H9 (cell line): ENCODE measurements at regions not wholly inside any gene's neighbourhood (a gene's known extent, or its start where the extent isn't known, plus 50 kb on each side); places are given as distances from the start of the nearest gene placed in this dataset.

Experiments
- DNase-seq: peaks from one replicate; pipeline ENCODE4 v3.0.0-alpha.2; 2017
- H2AFZ ChIP-seq: one replicate; pipeline ENCODE4 v1.6.1; 2013; ENCODE audit warnings: mild to moderate bottlenecking, low read length, control low read depth, moderate library complexity
- H2AK5ac ChIP-seq: 2 replicates; pipeline ENCODE4 v1.6.1; 2013; ENCODE audit warnings: low read length, control low read depth, mixed read lengths; ENCODE audit not compliant: insufficient read length
- H2BK120ac ChIP-seq: one replicate; pipeline ENCODE4 v1.6.1; 2013; ENCODE audit warnings: low read depth, mild to moderate bottlenecking, low read length, control low read depth, inconsistent platforms; ENCODE audit not compliant: poor library complexity, severe bottlenecking
- H2BK12ac ChIP-seq: 2 replicates; pipeline ENCODE4 v1.6.1; 2013; ENCODE audit warnings: low read length, control low read depth, mixed read lengths, low read depth; ENCODE audit not compliant: insufficient read length
- H2BK15ac ChIP-seq: 2 replicates; pipeline ENCODE4 v1.6.1; 2013; ENCODE audit warnings: low read depth, low read length, control low read depth
- H2BK20ac ChIP-seq: one replicate; pipeline ENCODE4 v1.6.1; 2013; ENCODE audit warnings: low read depth, mild to moderate bottlenecking, low read length, control low read depth, inconsistent platforms; ENCODE audit not compliant: poor library complexity, severe bottlenecking
- H2BK5ac ChIP-seq: 2 replicates; pipeline ENCODE4 v1.6.1; 2013; ENCODE audit warnings: low read length, control low read depth, mixed read lengths; ENCODE audit not compliant: insufficient read length
- H3K14ac ChIP-seq: 2 replicates; pipeline ENCODE4 v1.6.1; 2013; ENCODE audit warnings: low read length, control low read depth; ENCODE audit not compliant: insufficient read depth
- H3K18ac ChIP-seq: 2 replicates; pipeline ENCODE4 v1.6.1; 2013; ENCODE audit warnings: low read depth, mild to moderate bottlenecking, mixed read lengths, low read length, control low read depth; ENCODE audit not compliant: insufficient read length
- H3K23ac ChIP-seq: 2 replicates; pipeline ENCODE4 v1.6.1; 2013; ENCODE audit warnings: low read length, control low read depth, mixed read lengths, low read depth; ENCODE audit not compliant: insufficient read length
- H3K23me2 ChIP-seq: 2 replicates; pipeline ENCODE4 v1.6.1; 2013; ENCODE audit warnings: low read depth, mild to moderate bottlenecking, mixed read lengths, low read length, control low read depth; ENCODE audit not compliant: insufficient read length, poor library complexity, severe bottlenecking
- H3K27ac ChIP-seq: 2 replicates; pipeline ENCODE4 v1.5.1; 2013; ENCODE audit warnings: low read length, control low read depth, mixed read lengths, low read depth; ENCODE audit not compliant: insufficient read length
- H3K27me3 ChIP-seq: 2 replicates; pipeline ENCODE4 v1.6.1; 2013; ENCODE audit warnings: low read length, control low read depth, inconsistent platforms; ENCODE audit not compliant: insufficient read depth
- H3K4ac ChIP-seq: 2 replicates; pipeline ENCODE4 v1.6.1; 2013; ENCODE audit warnings: low read depth, mild to moderate bottlenecking, control low read depth, inconsistent platforms, low read length, moderate library complexity
- H3K4me1 ChIP-seq: 2 replicates; pipeline ENCODE4 v1.6.1; 2013; ENCODE audit warnings: low read length, control low read depth, inconsistent platforms; ENCODE audit not compliant: insufficient read depth
- H3K4me2 ChIP-seq: 2 replicates; pipeline ENCODE4 v1.6.1; 2013; ENCODE audit warnings: low read length, control low read depth, mixed read lengths; ENCODE audit not compliant: insufficient read length, insufficient read depth
- H3K56ac ChIP-seq: 2 replicates; pipeline ENCODE4 v1.6.1; 2013; ENCODE audit warnings: low read depth, mild to moderate bottlenecking, mixed read lengths, low read length, control low read depth; ENCODE audit not compliant: insufficient read length
- H3K79me1 ChIP-seq: 2 replicates; pipeline ENCODE4 v1.6.1; 2013; ENCODE audit warnings: low read depth, mild to moderate bottlenecking, moderate library complexity, low read length, control low read depth, inconsistent platforms; ENCODE audit not compliant: insufficient read depth, poor library complexity, severe bottlenecking
- H3K79me2 ChIP-seq: 2 replicates; pipeline ENCODE4 v1.6.1; 2013; ENCODE audit warnings: low read length, control low read depth, inconsistent platforms; ENCODE audit not compliant: insufficient read depth
- H3K9ac ChIP-seq: 2 replicates; pipeline ENCODE4 v1.6.1; 2013; ENCODE audit warnings: low read length, control low read depth, mixed read lengths; ENCODE audit not compliant: insufficient read length; ENCODE audit errors: extremely low read depth
- H3K9me3 ChIP-seq: one replicate; pipeline ENCODE4 v1.6.1; 2013; ENCODE audit warnings: low read depth, low read length, inconsistent platforms; ENCODE audit not compliant: control insufficient read depth
- H3T11ph ChIP-seq: one replicate; pipeline ENCODE4 v1.6.1; 2013; ENCODE audit warnings: mild to moderate bottlenecking, low read length, control low read depth, inconsistent platforms
- H4K20me1 ChIP-seq: one replicate; pipeline ENCODE4 v1.6.1; 2013; ENCODE audit not compliant: control insufficient read depth, insufficient read length, insufficient read depth
- H4K5ac ChIP-seq: 2 replicates; pipeline ENCODE4 v1.6.1; 2013; ENCODE audit warnings: low read depth, mild to moderate bottlenecking, mixed read lengths, low read length, control low read depth; ENCODE audit not compliant: insufficient read length
- H4K8ac ChIP-seq: replicated peaks from 2 replicates; pipeline ENCODE4 v1.6.1; 2013; ENCODE audit warnings: low read length, control low read depth, mixed read lengths, low read depth; ENCODE audit not compliant: insufficient read length
- H4K91ac ChIP-seq: 2 replicates; pipeline ENCODE4 v1.6.1; 2013; ENCODE audit warnings: low read depth, mild to moderate bottlenecking, moderate library complexity, mixed read lengths, low read length, control low read depth; ENCODE audit not compliant: insufficient read length
- H3K27ac Mint-ChIP-seq, 3 experiments: 2 replicates in 2 of 3; 3 replicates in 1 of 3; pipeline ENCODE4 v1.8.0; 2020 to 2021; ENCODE audit warnings: mixed read lengths in 3 of 3, mild to moderate bottlenecking in 1 of 3, moderate library complexity in 1 of 3
- H3K27me3 Mint-ChIP-seq: 2 replicates; pipeline ENCODE4 v1.8.0; 2021; ENCODE audit warnings: low read depth, mild to moderate bottlenecking, moderate library complexity, mixed read lengths
- H3K36me3 Mint-ChIP-seq, 3 experiments: 2 replicates in 2 of 3; 3 replicates in 1 of 3; pipeline ENCODE4 v1.8.0; 2020 to 2021; ENCODE audit warnings: low read depth in 3 of 3, mixed read lengths in 3 of 3; ENCODE audit not compliant: insufficient read depth in 1 of 3
- H3K4me1 Mint-ChIP-seq, 2 experiments: 2 replicates each; pipeline ENCODE4 v1.8.0; 2020; ENCODE audit warnings: mixed read lengths in 2 of 2
- H3K4me3 Mint-ChIP-seq, 2 experiments: 2 replicates in 1 of 2; 3 replicates in 1 of 2; pipeline ENCODE4 v1.8.0; 2020 to 2021; ENCODE audit warnings: mild to moderate bottlenecking in 2 of 2, mixed read lengths in 2 of 2, moderate library complexity in 1 of 2
- H3K9me3 Mint-ChIP-seq, 2 experiments: 2 replicates in 1 of 2; 3 replicates in 1 of 2; pipeline ENCODE4 v1.8.0; 2020; ENCODE audit warnings: mild to moderate bottlenecking in 2 of 2, mixed read lengths in 2 of 2, moderate library complexity in 1 of 2
- WGBS: extraction: QIAGEN DNeasy Blood & Tissue Kit; methylation state at CpG from one replicate; pipeline ENCODE4 v1.1.7; 2013; ENCODE audit warnings: missing lambda C conversion rate, low lambda C conversion rate, mixed read lengths; ENCODE audit not compliant: insufficient read length; ENCODE audit errors: extremely low coverage; 5-methylcytosine and 5-hydroxymethylcytosine counted together
- TF ChIP-seq, protein P1 (sequence below): fragments of 200-600 bp; sonication (generic); conservative IDR thresholded peaks from 3 replicates; pipeline ENCODE4 v1.8.0; 2021; ENCODE audit warnings: antibody characterized with exemption, mild to moderate bottlenecking

DNA sequence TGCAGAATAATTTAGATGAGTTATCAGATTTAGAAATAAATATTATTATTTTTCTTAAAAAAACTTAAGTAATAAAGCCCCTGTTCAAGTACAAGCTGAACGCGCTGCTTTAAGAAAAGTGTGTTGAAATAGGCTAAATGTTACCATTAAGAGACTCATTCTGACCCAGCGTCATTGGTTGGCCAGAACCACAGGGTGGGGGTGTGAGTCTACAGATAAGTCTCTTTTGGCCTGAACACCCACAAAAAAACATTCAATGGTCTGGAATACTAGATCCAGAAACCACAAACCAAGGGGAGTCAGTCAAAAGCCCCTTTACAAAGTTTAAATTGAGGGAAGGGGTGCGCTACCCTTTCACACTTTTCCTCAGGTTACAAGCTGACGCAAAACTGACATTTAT, 776.1 kb downstream of the KCNJ2 start:
- Histone ChIP-seq H3K18ac (no peak overlapping the region), H3K27ac (no peak overlapping the region), H2BK12ac (no peak overlapping the region), H3K23ac (no peak overlapping the region), H4K20me1 (no peaks in the 10 kb centered on the region), H3K4ac (no peak overlapping the region), H3K79me2 (no peaks in the 10 kb centered on the region), H3K4me1 (peaks cover 2% of the 10 kb centered on the region; the same call in 1 of the 2 replicates), H4K91ac (no peak overlapping the region), H3K9ac (no peak overlapping the region), H2AK5ac (no peak overlapping the region), H2AFZ (no peak overlapping the region), H3K27me3 (no peaks in the 10 kb centered on the region), H3K4me2 (no peak overlapping the region), H4K5ac (no peak overlapping the region), H3K9me3 (no peaks in the 10 kb centered on the region), H3K14ac (no peak overlapping the region), H2BK20ac (no peak overlapping the region), H2BK5ac (no peak overlapping the region), H3K56ac (no peak overlapping the region), H4K8ac (no peak overlapping the region), H3K79me1 (no peaks in the 10 kb centered on the region), H2BK15ac (no peak overlapping the region), H3T11ph (no peak overlapping the region), H3K23me2 (no peaks in the 10 kb centered on the region), H2BK120ac (no peak overlapping the region)
- peaks cover 12 to 15% of the 10 kb centered on the region in 2 experiments; a peak in 4 of 5 replicates for H3K9me3 Mint-ChIP-seq
- WGBS, result no CpG with 5 or more reads among the region's 5 CpGs
- H3K4me3 Mint-ChIP-seq, result no peak overlapping the region
- H3K4me1 Mint-ChIP-seq, result peaks cover 15 to 19% of the 10 kb centered on the region in 2 experiments
- no peak overlapping the region for H3K27ac Mint-ChIP-seq
- TF ChIP-seq, protein P1, sequence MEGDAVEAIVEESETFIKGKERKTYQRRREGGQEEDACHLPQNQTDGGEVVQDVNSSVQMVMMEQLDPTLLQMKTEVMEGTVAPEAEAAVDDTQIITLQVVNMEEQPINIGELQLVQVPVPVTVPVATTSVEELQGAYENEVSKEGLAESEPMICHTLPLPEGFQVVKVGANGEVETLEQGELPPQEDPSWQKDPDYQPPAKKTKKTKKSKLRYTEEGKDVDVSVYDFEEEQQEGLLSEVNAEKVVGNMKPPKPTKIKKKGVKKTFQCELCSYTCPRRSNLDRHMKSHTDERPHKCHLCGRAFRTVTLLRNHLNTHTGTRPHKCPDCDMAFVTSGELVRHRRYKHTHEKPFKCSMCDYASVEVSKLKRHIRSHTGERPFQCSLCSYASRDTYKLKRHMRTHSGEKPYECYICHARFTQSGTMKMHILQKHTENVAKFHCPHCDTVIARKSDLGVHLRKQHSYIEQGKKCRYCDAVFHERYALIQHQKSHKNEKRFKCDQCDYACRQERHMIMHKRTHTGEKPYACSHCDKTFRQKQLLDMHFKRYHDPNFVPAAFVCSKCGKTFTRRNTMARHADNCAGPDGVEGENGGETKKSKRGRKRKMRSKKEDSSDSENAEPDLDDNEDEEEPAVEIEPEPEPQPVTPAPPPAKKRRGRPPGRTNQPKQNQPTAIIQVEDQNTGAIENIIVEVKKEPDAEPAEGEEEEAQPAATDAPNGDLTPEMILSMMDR, result peak; percentile 59; the same call in 2 of the 3 replicates
- peaks cover 7% of the 10 kb centered on the region for H3K27me3 Mint-ChIP-seq
- H3K36me3 Mint-ChIP-seq, result peaks cover 10 to 12% (median 11%) of the 10 kb centered on the region in 3 experiments; a peak in 6 of 7 replicates
- peak; percentile 40 for DNase-seq
